WTC11 (cell line): ENCODE measurements at regions not wholly inside any gene's neighbourhood (a gene's known extent, or its start where the extent isn't known, plus 50 kb on each side); places are given as distances from the start of the nearest gene placed in this dataset.

Source experiments
- ATAC-seq: fragments of 200-7000 bp; cut with Tn5 transposase; 2 replicates; pipeline ENCODE4 v1.10.0; 2021; ENCODE audit warnings: mild to moderate bottlenecking, moderate library complexity
- CTCF ChIA-PET: fragments of 300-600 bp; sonication (Branson Sonifier 250); formaldehyde crosslinking; loops from one replicate; lab custom pipeline; 2021; ENCODE audit warnings: antibody characterized with exemption; lab: Charles Lee
- POLR2A ChIA-PET: fragments of 350-600 bp; sonication (Branson Sonifier 250); formaldehyde crosslinking; loops from one replicate; lab custom pipeline; 2021; ENCODE audit warnings: antibody characterized with exemption; lab: Charles Lee
- DNase-seq: peaks from one replicate; pipeline ENCODE4 v3.0.0; 2021; ENCODE audit warnings: low spot score
- H3K27ac Mint-ChIP-seq: 2 replicates; pipeline ENCODE4 v1.8.0; 2021; ENCODE audit warnings: mixed read lengths
- H3K27me3 Mint-ChIP-seq: 2 replicates; pipeline ENCODE4 v1.8.0; 2021; ENCODE audit warnings: low read depth, mild to moderate bottlenecking, moderate library complexity, mixed read lengths
- H3K36me3 Mint-ChIP-seq: 2 replicates; pipeline ENCODE4 v1.8.0; 2021; ENCODE audit warnings: mixed read lengths
- H3K4me1 Mint-ChIP-seq: 2 replicates; pipeline ENCODE4 v1.8.0; 2022; ENCODE audit warnings: mixed read lengths
- H3K4me3 Mint-ChIP-seq: 2 replicates; pipeline ENCODE4 v1.8.0; 2021; ENCODE audit warnings: mild to moderate bottlenecking, moderate library complexity, mixed read lengths
- H3K9me3 Mint-ChIP-seq: 2 replicates; pipeline ENCODE4 v1.8.0; 2021; ENCODE audit warnings: mixed read lengths
- CREB1 ChIP-seq: sonication (generic); formaldehyde crosslinking; IDR thresholded peaks from 2 replicates; pipeline ENCODE4 v1.8.0; 2023; ENCODE audit warnings: mild to moderate bottlenecking, missing genetic modification reagents
- CREM ChIP-seq: sonication (generic); formaldehyde crosslinking; IDR thresholded peaks from 2 replicates; pipeline ENCODE4 v1.8.1; 2022; ENCODE audit warnings: mild to moderate bottlenecking, missing genetic modification reagents, moderate library complexity
- ELF4 ChIP-seq: sonication (generic); formaldehyde crosslinking; IDR thresholded peaks from 2 replicates; pipeline ENCODE4 v1.8.1; 2022; ENCODE audit warnings: low read depth, mild to moderate bottlenecking, moderate library complexity, missing genetic modification reagents
- GTF2I ChIP-seq: fragments of 250-450 bp; sonication (Bioruptor Pico); conservative IDR thresholded peaks from 2 replicates; pipeline ENCODE4 v1.4.0; 2021; ENCODE audit warnings: mild to moderate bottlenecking
- IRF2 ChIP-seq: sonication (generic); formaldehyde crosslinking; IDR thresholded peaks from 2 replicates; pipeline ENCODE4 v1.8.0; 2022; ENCODE audit warnings: low read depth, missing genetic modification reagents, borderline replicate concordance
- JUN ChIP-seq: sonication (generic); formaldehyde crosslinking; IDR thresholded peaks from 2 replicates; pipeline ENCODE4 v1.8.0; 2023; ENCODE audit warnings: mild to moderate bottlenecking, missing genetic modification reagents
- KAT7 ChIP-seq: sonication (generic); formaldehyde crosslinking; IDR thresholded peaks from 2 replicates; pipeline ENCODE4 v1.8.1; 2023; ENCODE audit warnings: missing genetic modification reagents, mild to moderate bottlenecking, borderline replicate concordance
- MXD4 ChIP-seq: fragments of 250-450 bp; sonication (Bioruptor Pico); IDR thresholded peaks from 2 replicates; pipeline ENCODE4 v1.8.0; 2021; ENCODE audit warnings: mild to moderate bottlenecking, moderate library complexity, borderline replicate concordance
- NFE2L1 ChIP-seq: sonication (generic); formaldehyde crosslinking; IDR thresholded peaks from 2 replicates; pipeline ENCODE4 v1.8.1; 2023; ENCODE audit warnings: missing genetic modification reagents
- OVOL2 ChIP-seq: fragments of 250-450 bp; sonication (Bioruptor Pico); IDR thresholded peaks from 2 replicates; pipeline ENCODE4 v1.9.0; 2021; ENCODE audit warnings: mild to moderate bottlenecking, borderline replicate concordance
- TEAD4 ChIP-seq: sonication (generic); formaldehyde crosslinking; IDR thresholded peaks from 2 replicates; pipeline ENCODE4 v1.8.0; 2022; ENCODE audit warnings: mild to moderate bottlenecking, missing genetic modification reagents
- ZNF232 ChIP-seq: sonication (generic); formaldehyde crosslinking; IDR thresholded peaks from 2 replicates; pipeline ENCODE4 v1.8.0; 2022; ENCODE audit warnings: mild to moderate bottlenecking, missing genetic modification reagents
- ZNF263 ChIP-seq: sonication (generic); formaldehyde crosslinking; IDR thresholded peaks from 2 replicates; pipeline ENCODE4 v1.8.1; 2022; ENCODE audit warnings: low read depth, mild to moderate bottlenecking, moderate library complexity, missing genetic modification reagents
- ZNF416 ChIP-seq: fragments of 250-450 bp; sonication (Bioruptor Pico); IDR thresholded peaks from 2 replicates; pipeline ENCODE4 v1.9.0; 2021; ENCODE audit warnings: mild to moderate bottlenecking, inconsistent platforms
- TF ChIP-seq, protein P1 (sequence below): sonication (generic); formaldehyde crosslinking; IDR thresholded peaks from 2 replicates; pipeline ENCODE4 v1.8.1; 2023; ENCODE audit warnings: mild to moderate bottlenecking, missing genetic modification reagents, borderline replicate concordance
- TF ChIP-seq, protein P2 (sequence below): sonication (generic); formaldehyde crosslinking; IDR thresholded peaks from 2 replicates; pipeline ENCODE4 v1.8.0; 2023; ENCODE audit warnings: missing genetic modification reagents, mild to moderate bottlenecking, borderline replicate concordance
- TF ChIP-seq, protein P3 (sequence below): sonication (generic); formaldehyde crosslinking; IDR thresholded peaks from 2 replicates; pipeline ENCODE4 v1.8.1; 2022; ENCODE audit warnings: mild to moderate bottlenecking, missing genetic modification reagents, moderate library complexity, borderline replicate concordance

DNA sequence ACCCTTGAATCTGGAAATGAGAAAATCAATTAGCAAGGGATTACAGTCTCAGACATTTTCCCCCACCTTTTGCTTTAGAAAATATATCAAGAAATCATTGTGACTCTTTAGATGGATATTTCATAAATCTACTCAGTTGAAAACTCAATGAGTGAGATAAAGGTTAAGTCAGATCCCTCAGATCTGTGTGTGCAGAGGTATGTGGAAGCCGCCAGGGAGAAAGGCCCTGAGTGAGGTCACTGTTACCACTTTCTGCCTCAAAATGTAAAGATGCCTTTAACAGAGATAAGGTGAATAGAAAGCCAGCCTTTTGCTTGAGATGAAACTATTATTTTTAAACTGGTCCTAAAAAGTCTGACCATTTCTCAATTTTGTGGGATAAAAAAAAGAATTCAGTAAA lies 225.6 kb upstream of the HES1 start:
- ATAC-seq (no peak), DNase-seq (no peak)
- Mint-ChIP-seq H3K36me3 (peaks cover 11% of the 10 kb centered on the region), H3K9me3 (peaks cover 16% of the 10 kb centered on the region), H3K4me3 (no peak overlapping the region), H3K4me1 (peaks cover 23% of the 10 kb centered on the region), H3K27ac (no peak overlapping the region), H3K27me3 (peaks cover 16% of the 10 kb centered on the region; the same call in 1 of the 2 replicates)
- ChIA-PET POLR2A (no interaction called here), CTCF (no interaction called here)
- TF ChIP-seq NFE2L1 (CRISPR knock-in tag) (no peak), ELF4 (CRISPR knock-in tag) (no peak), KAT7 (CRISPR knock-in tag) (no peak), MXD4 (no peak), CREB1 (CRISPR knock-in tag) (no peak), JUN (CRISPR knock-in tag) (no peak), TEAD4 (CRISPR knock-in tag) (no peak), ZNF263 (CRISPR knock-in tag) (no peak), CREM (CRISPR knock-in tag) (no peak), ZNF416 (CRISPR knock-in tag) (no peak), GTF2I (CRISPR knock-in tag) (no peak), OVOL2 (CRISPR knock-in tag) (no peak), IRF2 (CRISPR knock-in tag) (no peak), ZNF232 (no peak)
- TF ChIP-seq, protein P1, sequence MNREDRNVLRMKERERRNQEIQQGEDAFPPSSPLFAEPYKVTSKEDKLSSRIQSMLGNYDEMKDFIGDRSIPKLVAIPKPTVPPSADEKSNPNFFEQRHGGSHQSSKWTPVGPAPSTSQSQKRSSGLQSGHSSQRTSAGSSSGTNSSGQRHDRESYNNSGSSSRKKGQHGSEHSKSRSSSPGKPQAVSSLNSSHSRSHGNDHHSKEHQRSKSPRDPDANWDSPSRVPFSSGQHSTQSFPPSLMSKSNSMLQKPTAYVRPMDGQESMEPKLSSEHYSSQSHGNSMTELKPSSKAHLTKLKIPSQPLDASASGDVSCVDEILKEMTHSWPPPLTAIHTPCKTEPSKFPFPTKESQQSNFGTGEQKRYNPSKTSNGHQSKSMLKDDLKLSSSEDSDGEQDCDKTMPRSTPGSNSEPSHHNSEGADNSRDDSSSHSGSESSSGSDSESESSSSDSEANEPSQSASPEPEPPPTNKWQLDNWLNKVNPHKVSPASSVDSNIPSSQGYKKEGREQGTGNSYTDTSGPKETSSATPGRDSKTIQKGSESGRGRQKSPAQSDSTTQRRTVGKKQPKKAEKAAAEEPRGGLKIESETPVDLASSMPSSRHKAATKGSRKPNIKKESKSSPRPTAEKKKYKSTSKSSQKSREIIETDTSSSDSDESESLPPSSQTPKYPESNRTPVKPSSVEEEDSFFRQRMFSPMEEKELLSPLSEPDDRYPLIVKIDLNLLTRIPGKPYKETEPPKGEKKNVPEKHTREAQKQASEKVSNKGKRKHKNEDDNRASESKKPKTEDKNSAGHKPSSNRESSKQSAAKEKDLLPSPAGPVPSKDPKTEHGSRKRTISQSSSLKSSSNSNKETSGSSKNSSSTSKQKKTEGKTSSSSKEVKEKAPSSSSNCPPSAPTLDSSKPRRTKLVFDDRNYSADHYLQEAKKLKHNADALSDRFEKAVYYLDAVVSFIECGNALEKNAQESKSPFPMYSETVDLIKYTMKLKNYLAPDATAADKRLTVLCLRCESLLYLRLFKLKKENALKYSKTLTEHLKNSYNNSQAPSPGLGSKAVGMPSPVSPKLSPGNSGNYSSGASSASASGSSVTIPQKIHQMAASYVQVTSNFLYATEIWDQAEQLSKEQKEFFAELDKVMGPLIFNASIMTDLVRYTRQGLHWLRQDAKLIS (CRISPR knock-in tag): no peak
- TF ChIP-seq, protein P2, sequence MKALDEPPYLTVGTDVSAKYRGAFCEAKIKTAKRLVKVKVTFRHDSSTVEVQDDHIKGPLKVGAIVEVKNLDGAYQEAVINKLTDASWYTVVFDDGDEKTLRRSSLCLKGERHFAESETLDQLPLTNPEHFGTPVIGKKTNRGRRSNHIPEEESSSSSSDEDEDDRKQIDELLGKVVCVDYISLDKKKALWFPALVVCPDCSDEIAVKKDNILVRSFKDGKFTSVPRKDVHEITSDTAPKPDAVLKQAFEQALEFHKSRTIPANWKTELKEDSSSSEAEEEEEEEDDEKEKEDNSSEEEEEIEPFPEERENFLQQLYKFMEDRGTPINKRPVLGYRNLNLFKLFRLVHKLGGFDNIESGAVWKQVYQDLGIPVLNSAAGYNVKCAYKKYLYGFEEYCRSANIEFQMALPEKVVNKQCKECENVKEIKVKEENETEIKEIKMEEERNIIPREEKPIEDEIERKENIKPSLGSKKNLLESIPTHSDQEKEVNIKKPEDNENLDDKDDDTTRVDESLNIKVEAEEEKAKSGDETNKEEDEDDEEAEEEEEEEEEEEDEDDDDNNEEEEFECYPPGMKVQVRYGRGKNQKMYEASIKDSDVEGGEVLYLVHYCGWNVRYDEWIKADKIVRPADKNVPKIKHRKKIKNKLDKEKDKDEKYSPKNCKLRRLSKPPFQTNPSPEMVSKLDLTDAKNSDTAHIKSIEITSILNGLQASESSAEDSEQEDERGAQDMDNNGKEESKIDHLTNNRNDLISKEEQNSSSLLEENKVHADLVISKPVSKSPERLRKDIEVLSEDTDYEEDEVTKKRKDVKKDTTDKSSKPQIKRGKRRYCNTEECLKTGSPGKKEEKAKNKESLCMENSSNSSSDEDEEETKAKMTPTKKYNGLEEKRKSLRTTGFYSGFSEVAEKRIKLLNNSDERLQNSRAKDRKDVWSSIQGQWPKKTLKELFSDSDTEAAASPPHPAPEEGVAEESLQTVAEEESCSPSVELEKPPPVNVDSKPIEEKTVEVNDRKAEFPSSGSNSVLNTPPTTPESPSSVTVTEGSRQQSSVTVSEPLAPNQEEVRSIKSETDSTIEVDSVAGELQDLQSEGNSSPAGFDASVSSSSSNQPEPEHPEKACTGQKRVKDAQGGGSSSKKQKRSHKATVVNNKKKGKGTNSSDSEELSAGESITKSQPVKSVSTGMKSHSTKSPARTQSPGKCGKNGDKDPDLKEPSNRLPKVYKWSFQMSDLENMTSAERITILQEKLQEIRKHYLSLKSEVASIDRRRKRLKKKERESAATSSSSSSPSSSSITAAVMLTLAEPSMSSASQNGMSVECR (CRISPR knock-in tag): no peak
- TF ChIP-seq, protein P3, sequence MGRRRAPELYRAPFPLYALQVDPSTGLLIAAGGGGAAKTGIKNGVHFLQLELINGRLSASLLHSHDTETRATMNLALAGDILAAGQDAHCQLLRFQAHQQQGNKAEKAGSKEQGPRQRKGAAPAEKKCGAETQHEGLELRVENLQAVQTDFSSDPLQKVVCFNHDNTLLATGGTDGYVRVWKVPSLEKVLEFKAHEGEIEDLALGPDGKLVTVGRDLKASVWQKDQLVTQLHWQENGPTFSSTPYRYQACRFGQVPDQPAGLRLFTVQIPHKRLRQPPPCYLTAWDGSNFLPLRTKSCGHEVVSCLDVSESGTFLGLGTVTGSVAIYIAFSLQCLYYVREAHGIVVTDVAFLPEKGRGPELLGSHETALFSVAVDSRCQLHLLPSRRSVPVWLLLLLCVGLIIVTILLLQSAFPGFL (CRISPR knock-in tag): no peak
